IMR-90 (cell line): ENCODE measurements at regions not wholly inside any gene's neighbourhood (a gene's known extent, or its start where the extent isn't known, plus 50 kb on each side); places are given as distances from the start of the nearest gene placed in this dataset.

Experiments
- ATAC-seq: fragments of 200-7000 bp; cut with Tn5 transposase; 2 replicates; pipeline ENCODE4 v1.9.1; 2020; ENCODE audit warnings: low read depth, mild to moderate bottlenecking, moderate library complexity
- BruUV-seq: library from RNA; stranded (reverse); fragments of 400-500 nt; replicated peaks from 2 replicates; lab custom pipeline; 2021; lab: Mats Ljungman, UMichigan
- CTCF ChIA-PET: fragments of 300-600 bp; formaldehyde crosslinking; extraction: SDS; loops from one replicate; lab custom pipeline; 2021; ENCODE audit warnings: antibody characterized with exemption; lab: Yijun Ruan, JAX
- POLR2A ChIA-PET: fragments of 300-600 bp; sonication (Branson Sonifier 250); formaldehyde crosslinking; loops from one replicate; lab custom pipeline; 2022; ENCODE audit warnings: antibody characterized with exemption; ENCODE audit not compliant: unreplicated experiment; lab: Charles Lee
- DNase-seq: peaks from one replicate; pipeline ENCODE4 v3.0.0; 2013
- H2AFZ ChIP-seq: replicated peaks from 2 replicates; pipeline ENCODE3; 2013; ENCODE audit warnings: low read length, mild to moderate bottlenecking; ENCODE audit not compliant: poor library complexity
- H2AK5ac ChIP-seq: 2 replicates; pipeline ENCODE4 v1.6.1; 2013; ENCODE audit warnings: low read depth, low read length, inconsistent platforms
- H2AK9ac ChIP-seq: replicated peaks from 2 replicates; pipeline ENCODE3; 2013; ENCODE audit warnings: mild to moderate bottlenecking, low read depth, low read length, moderate library complexity; ENCODE audit not compliant: poor library complexity
- H2BK120ac ChIP-seq: 2 replicates; pipeline ENCODE4 v1.6.1; 2013; ENCODE audit warnings: low read depth, low read length, inconsistent platforms
- H2BK15ac ChIP-seq: 3 replicates; pipeline ENCODE4 v1.6.1; 2013; ENCODE audit warnings: low read depth, low read length, inconsistent platforms
- H2BK20ac ChIP-seq: 2 replicates; pipeline ENCODE4 v1.6.1; 2013; ENCODE audit warnings: low read depth, mild to moderate bottlenecking, inconsistent platforms, low read length, moderate library complexity
- H2BK5ac ChIP-seq: 2 replicates; pipeline ENCODE4 v1.6.1; 2013; ENCODE audit warnings: mild to moderate bottlenecking, low read depth, low read length, inconsistent platforms; ENCODE audit not compliant: poor library complexity, severe bottlenecking
- H3K14ac ChIP-seq: replicated peaks from 2 replicates; pipeline ENCODE4 v1.6.1; 2013; ENCODE audit warnings: low read depth, low read length, inconsistent platforms
- H3K18ac ChIP-seq: 2 replicates; pipeline ENCODE4 v1.6.1; 2013; ENCODE audit warnings: low read depth, low read length, control low read depth
- H3K23ac ChIP-seq: 2 replicates; pipeline ENCODE4 v1.6.1; 2013; ENCODE audit warnings: low read depth, low read length, inconsistent platforms
- H3K27ac ChIP-seq: 2 replicates; pipeline ENCODE4 v1.5.1; 2013; ENCODE audit warnings: mild to moderate bottlenecking, control low read depth, low read length; ENCODE audit not compliant: insufficient read depth
- H3K27me3 ChIP-seq: 2 replicates; pipeline ENCODE4 v1.6.1; 2013; ENCODE audit warnings: low read length; ENCODE audit not compliant: control insufficient read depth, insufficient read depth
- H3K36me3 ChIP-seq: 2 replicates; pipeline ENCODE4 v1.6.1; 2013; ENCODE audit warnings: low read length, mixed read lengths; ENCODE audit not compliant: control insufficient read depth, insufficient read depth
- H3K4ac ChIP-seq: 2 replicates; pipeline ENCODE4 v1.6.1; 2013; ENCODE audit warnings: low read depth, low read length, inconsistent platforms
- H3K4me1 ChIP-seq: 2 replicates; pipeline ENCODE4 v1.6.1; 2013; ENCODE audit warnings: low read length, mixed read lengths; ENCODE audit not compliant: control insufficient read depth, insufficient read depth
- H3K4me2 ChIP-seq: 2 replicates; pipeline ENCODE4 v1.6.1; 2013; ENCODE audit warnings: low read depth, mild to moderate bottlenecking, control low read depth, low read length, moderate library complexity
- H3K4me3 ChIP-seq: 2 replicates; pipeline ENCODE4 v1.5.1; 2013; ENCODE audit warnings: low read depth, mild to moderate bottlenecking, control low read depth, low read length, moderate library complexity; ENCODE audit not compliant: insufficient read depth
- H3K56ac ChIP-seq: 2 replicates; pipeline ENCODE4 v1.6.1; 2013; ENCODE audit warnings: low read length, inconsistent platforms; ENCODE audit not compliant: insufficient read depth; ENCODE audit errors: extremely low read depth
- H3K79me1 ChIP-seq, 2 experiments: 2 replicates each; pipeline ENCODE4 v1.6.1; 2013; ENCODE audit warnings: low read length in 2 of 2, inconsistent platforms in 1 of 2, low read depth in 1 of 2
- H3K9ac ChIP-seq: 2 replicates; pipeline ENCODE4 v1.6.1; 2013; ENCODE audit warnings: low read depth, low read length, control low read depth
- H3K9me1 ChIP-seq: 2 replicates; pipeline ENCODE4 v1.6.1; 2013; ENCODE audit warnings: low read length, inconsistent platforms; ENCODE audit not compliant: insufficient read depth
- H3K9me3 ChIP-seq: 2 replicates; pipeline ENCODE4 v1.6.1; 2013; ENCODE audit warnings: low read length; ENCODE audit not compliant: control insufficient read depth, insufficient read depth
- H4K20me1 ChIP-seq: 2 replicates; pipeline ENCODE4 v1.6.1; 2013; ENCODE audit warnings: low read length, inconsistent platforms; ENCODE audit not compliant: insufficient read depth
- H4K5ac ChIP-seq: 2 replicates; pipeline ENCODE4 v1.6.1; 2013; ENCODE audit warnings: mild to moderate bottlenecking, low read depth, low read length, control low read depth
- H4K8ac ChIP-seq, 2 experiments: 2 replicates each; pipeline ENCODE4 v1.6.1; 2013; ENCODE audit warnings: low read depth in 2 of 2, low read length in 2 of 2, control low read depth in 1 of 2, inconsistent platforms in 1 of 2
- H4K91ac ChIP-seq: 2 replicates; pipeline ENCODE4 v1.6.1; 2013; ENCODE audit warnings: low read depth, low read length, inconsistent platforms; ENCODE audit not compliant: insufficient read depth
- BHLHE40 ChIP-seq: fragments of 150-350 bp; IDR thresholded peaks from 2 replicates; pipeline ENCODE4 v1.6.1; 2016; ENCODE audit warnings: mild to moderate bottlenecking, low read depth, low read length
- CEBPB ChIP-seq: IDR thresholded peaks from 2 replicates; pipeline ENCODE4 v1.6.1; 2012; ENCODE audit warnings: low read depth, low read length, improper control_type of control experiment
- CHD1 ChIP-seq: IDR thresholded peaks from 2 replicates; pipeline ENCODE4 v1.6.1; 2012; ENCODE audit warnings: low read depth, low read length, improper control_type of control experiment
- CTCF ChIP-seq: conservative IDR thresholded peaks from 2 replicates; pipeline ENCODE4 v1.5.1; 2012; ENCODE audit warnings: mild to moderate bottlenecking, low read depth, low read length, improper control_type of control experiment
- ELK1 ChIP-seq: fragments of 150-350 bp; IDR thresholded peaks from 2 replicates; pipeline ENCODE4 v1.6.1; 2016; ENCODE audit warnings: low read depth, mild to moderate bottlenecking, low read length, moderate library complexity, borderline replicate concordance
- FOS ChIP-seq: fragments of 150-350 bp; IDR thresholded peaks from 2 replicates; pipeline ENCODE4 v1.6.1; 2016; ENCODE audit warnings: low read depth, low read length
- MAFK ChIP-seq: IDR thresholded peaks from 2 replicates; pipeline ENCODE4 v1.6.1; 2012; ENCODE audit warnings: low read depth, low read length, improper control_type of control experiment
- MAZ ChIP-seq: IDR thresholded peaks from 2 replicates; pipeline ENCODE4 v1.6.1; 2012; ENCODE audit warnings: low read depth, mild to moderate bottlenecking, low read length, improper control_type of control experiment, moderate library complexity, borderline replicate concordance
- MXI1 ChIP-seq: IDR thresholded peaks from 2 replicates; pipeline ENCODE4 v1.6.1; 2012; ENCODE audit warnings: low read depth, mild to moderate bottlenecking, low read length, moderate library complexity, borderline replicate concordance
- POLR2A ChIP-seq: IDR thresholded peaks from 2 replicates; pipeline ENCODE4 v1.6.1; 2012; ENCODE audit warnings: mild to moderate bottlenecking, low read depth, low read length
- RAD21 ChIP-seq: IDR thresholded peaks from 2 replicates; pipeline ENCODE4 v1.6.1; 2012; ENCODE audit warnings: low read length, improper control_type of control experiment
- RCOR1 ChIP-seq: IDR thresholded peaks from 2 replicates; pipeline ENCODE4 v1.6.1; 2012; ENCODE audit warnings: mild to moderate bottlenecking, low read length, improper control_type of control experiment; ENCODE audit not compliant: insufficient replicate concordance
- RFX5 ChIP-seq: IDR thresholded peaks from 2 replicates; pipeline ENCODE4 v1.8.0; 2012; ENCODE audit warnings: low read depth, mild to moderate bottlenecking, low read length, moderate library complexity
- SMC3 ChIP-seq: fragments of 150-350 bp; IDR thresholded peaks from 2 replicates; pipeline ENCODE4 v1.6.1; 2016; ENCODE audit warnings: low read depth, mild to moderate bottlenecking, antibody characterized with exemption, low read length, moderate library complexity
- USF2 ChIP-seq: fragments of 150-350 bp; IDR thresholded peaks from 2 replicates; pipeline ENCODE4 v1.6.1; 2017; ENCODE audit warnings: mild to moderate bottlenecking, antibody characterized with exemption, low read length, low read depth
- dilution Hi-C: fragments of 300-500 bp; cut with HindIII; formaldehyde crosslinking; loops from one replicate; pipeline ENCODE4 v1.14.3; 2018; ENCODE audit warnings: low sequenced_read_pairs; ENCODE audit not compliant: unreplicated experiment
- in situ Hi-C: fragments of 300-500 bp; cut with MboI; formaldehyde crosslinking; loops from 3 replicates; pipeline ENCODE4 v1.14.3; 2019; ENCODE audit warnings: low sequenced_read_pairs, inconsistent platforms, mixed read lengths
- intact Hi-C: fragments of 100-400 bp; cut with micrococcal nuclease; formaldehyde crosslinking; loops from 2 replicates; pipeline ENCODE4 v1.10.0; 2022

- CTCF ChIA-PET, result no interaction called here
Observed at GRCh38 chr2:35785564-35785963, 570.0 kb upstream of the CRIM1 start.

More at GRCh38 chr2:35785564-35785963, 570.0 kb upstream of the CRIM1 start:
- POLR2A ChIA-PET, result no interaction called here
- H3K9ac ChIP-seq, result no peak overlapping the region
- H3K4me2 ChIP-seq, result no peak overlapping the region
- no peak overlapping the region for H3K4ac ChIP-seq
- H2AK9ac ChIP-seq, result no peak overlapping the region
- H3K56ac ChIP-seq, result no peak overlapping the region
- no peak overlapping the region for H2AK5ac ChIP-seq
- no peaks in the 10 kb centered on the region for H3K36me3 ChIP-seq
- H3K27ac ChIP-seq, result no peak overlapping the region
- no peaks in the 10 kb centered on the region for H3K4me1 ChIP-seq
- no peak overlapping the region for H2BK120ac ChIP-seq
- peaks cover 2% of the 10 kb centered on the region for H3K9me3 ChIP-seq
- H4K20me1 ChIP-seq, result no peaks in the 10 kb centered on the region
- no peak overlapping the region for H4K5ac ChIP-seq
- no peak overlapping the region for H2AFZ ChIP-seq
- no peak overlapping the region for H2BK15ac ChIP-seq
- no peaks in the 10 kb centered on the region for H3K9me1 ChIP-seq
- no TSS peak for BruUV-seq
- no peaks in the 10 kb centered on the region for H3K79me1 ChIP-seq
- no peak overlapping the region for H3K23ac ChIP-seq
- intact Hi-C loops, result no loop called here
- no peak overlapping the region for H3K14ac ChIP-seq
- no peak overlapping the region for H3K4me3 ChIP-seq
- H3K18ac ChIP-seq, result no peak overlapping the region
- TF ChIP-seq CHD1 (no peak), POLR2A (no peak), MXI1 (no peak), MAFK (no peak), CTCF (no peak), ELK1 (no peak), CEBPB (no peak), RFX5 (no peak), FOS (no peak), MAZ (no peak), RAD21 (no peak), SMC3 (no peak), USF2 (no peak), RCOR1 (no peak), BHLHE40 (no peak)
- dilution Hi-C loops, result no loop called here
- no peak overlapping the region for H2BK20ac ChIP-seq
- H3K27me3 ChIP-seq, result no peaks in the 10 kb centered on the region
- H2BK5ac ChIP-seq, result no peak overlapping the region
- in situ Hi-C loops, result no loop called here
- no peak for DNase-seq
- ATAC-seq, result no peak
- no peak overlapping the region for H4K8ac ChIP-seq
- H4K91ac ChIP-seq, result no peak overlapping the region
